Transverse colon (tissue), 4 donors: ENCODE measurements at regions not wholly inside any gene's neighbourhood (a gene's known extent, or its start where the extent isn't known, plus 50 kb on each side); places are given as distances from the start of the nearest gene placed in this dataset.

Experiments used
- DNase-seq: peaks from one replicate; pipeline ENCODE4 v3.0.0-alpha.2; 2019
- H3K27ac ChIP-seq, 4 donors: fragments of 200-600 bp; sonication (generic); 2 replicates each; pipeline ENCODE4 v1.5.1; 2016 to 2018; ENCODE audit warnings: inconsistent platforms in 4 of 4
- H3K27me3 ChIP-seq: fragments of 200-600 bp; sonication (generic); 2 replicates; pipeline ENCODE4 v1.5.1; 2017; ENCODE audit warnings: inconsistent platforms
- H3K36me3 ChIP-seq, 4 donors: fragments of 200-600 bp; sonication (generic); 2 replicates each; pipeline ENCODE4 v1.5.1; 2017 to 2019; ENCODE audit warnings: inconsistent platforms in 4 of 4
- H3K4me1 ChIP-seq, 4 donors: fragments of 200-600 bp; sonication (generic); 2 replicates each; pipeline ENCODE4 v1.5.1; 2017 to 2020; ENCODE audit warnings: inconsistent platforms in 4 of 4
- H3K4me3 ChIP-seq, 4 donors: fragments of 200-600 bp; sonication (generic); 1 replicate in 1 of 4; 2 replicates in 3 of 4; pipeline versions ENCODE4 v1.5.1 to v1.6.1; 2017 to 2019; ENCODE audit warnings: inconsistent platforms in 4 of 4
- H3K9me3 ChIP-seq, 2 donors: fragments of 200-600 bp; sonication (generic); 2 replicates each; pipeline ENCODE4 v1.5.1; 2017 to 2019; ENCODE audit warnings: inconsistent platforms in 2 of 2
- CTCF ChIP-seq, 5 experiments: fragments of 200-600 bp in 3 of 5; fragments of 450-650 bp in 2 of 5; sonication (generic) in 3 of 5; IDR thresholded peaks; 1 replicate in 2 of 5; 2 replicates in 3 of 5; pipeline ENCODE4 v1.5.1; 2016 to 2017; ENCODE audit warnings: antibody characterized with exemption in 5 of 5, inconsistent platforms in 3 of 5, mild to moderate bottlenecking in 2 of 5, moderate library complexity in 1 of 5
- EP300 ChIP-seq: sonication (generic); formaldehyde crosslinking; IDR thresholded peaks from one replicate; pipeline ENCODE4 v1.6.1; 2017; ENCODE audit warnings: antibody characterized with exemption, low read depth
- POLR2A ChIP-seq: fragments of 450-650 bp; IDR thresholded peaks from one replicate; pipeline ENCODE4 v1.6.1; 2016; ENCODE audit warnings: antibody characterized with exemption, mild to moderate bottlenecking, moderate library complexity
- POLR2AphosphoS5 ChIP-seq, 3 donors: sonication (generic); formaldehyde crosslinking; IDR thresholded peaks; one replicate each; pipeline ENCODE4 v1.6.1; 2016; ENCODE audit warnings: antibody characterized with exemption in 3 of 3
- WGBS, 2 donors: methylation state at CpG; one replicate each; pipeline ENCODE4 v1.1.5; 2018; ENCODE audit warnings: low coverage in 1 of 2; 5-methylcytosine and 5-hydroxymethylcytosine counted together
- in situ Hi-C, 4 donors: fragments of 200-750 bp; cut with MboI; loops; one replicate each; pipeline versions ENCODE4 v1.15.0 to v1.15.1; 2017; ENCODE audit warnings: low sequenced_read_pairs in 3 of 4, low pct_ligation_motif_present in 1 of 4, low pct_unique_long_range_greater_than_20kb in 1 of 4
- intact Hi-C: fragments of 100-400 bp; cut with DNase I; formaldehyde crosslinking; loops from one replicate; pipeline ENCODE4 v1.15.1; 2023; ENCODE audit warnings: low total_unique reads

- no peak for TF ChIP-seq CTCF (IDR thresholded peaks at IDR 0.05)
- TF ChIP-seq POLR2A: no peak
- TF ChIP-seq EP300: no peak
- TF ChIP-seq POLR2AphosphoS5 (IDR thresholded peaks at IDR 0.05): no peak
- Histone ChIP-seq H3K27me3 (no peaks in the 10 kb centered on the region), H3K9me3 (no peaks in the 10 kb centered on the region), H3K4me1 (no peaks in the 10 kb centered on the region), H3K36me3 (no peaks in the 10 kb centered on the region), H3K4me3 (no peak overlapping the region), H3K27ac (no peak overlapping the region)
- no peak for DNase-seq
- WGBS, 2 donors: 84% methylated on average over 9 of the region's 9 CpGs; no CpG with 5 or more reads in 1 of the 2 donors
- intact Hi-C loops: no loop called here
- in situ Hi-C loops: no loop called here
These were observed 529.2 kb upstream of the KLHL29 start for GRCh38 chr2:22855761-22856184.

- DNase-seq: no peak
- Histone ChIP-seq H3K9me3 (no peaks in the 10 kb centered on the region), H3K27ac (no peak overlapping the region), H3K27me3 (no peaks in the 10 kb centered on the region), H3K4me1 (no peaks in the 10 kb centered on the region), H3K36me3 (no peaks in the 10 kb centered on the region), H3K4me3 (no peak overlapping the region)
- in situ Hi-C loops (no loop called here), intact Hi-C loops (no loop called here)
- WGBS, 2 donors: 33 to 58% methylated on average over 2 to 4 of the region's 4 CpGs
- no peak for TF ChIP-seq CTCF (IDR thresholded peaks at IDR 0.05)
- no peak for TF ChIP-seq POLR2AphosphoS5 (IDR thresholded peaks at IDR 0.05)
- TF ChIP-seq POLR2A: no peak
- TF ChIP-seq EP300: no peak
These were observed 517.0 kb upstream of the KLHL29 start for GRCh38 chr2:22867973-22868372.

- TF ChIP-seq EP300: no peak
- TF ChIP-seq POLR2AphosphoS5 (IDR thresholded peaks at IDR 0.05): no peak
- no peak for TF ChIP-seq CTCF (IDR thresholded peaks at IDR 0.05)
- no peak for TF ChIP-seq POLR2A
- WGBS, 2 donors: 88 to 100% methylated on average over 2 of the region's 2 CpGs
- intact Hi-C loops (no loop called here), in situ Hi-C loops (no loop called here)
- H3K27ac ChIP-seq: no peak overlapping the region
- H3K4me1 ChIP-seq: no peaks in the 10 kb centered on the region
- H3K36me3 ChIP-seq: no peaks in the 10 kb centered on the region
- no peak for DNase-seq
- no peaks in the 10 kb centered on the region for H3K9me3 ChIP-seq
- no peaks in the 10 kb centered on the region for H3K27me3 ChIP-seq
- H3K4me3 ChIP-seq: no peak overlapping the region
These were observed 506.9 kb upstream of the KLHL29 start for GRCh38 chr2:22878121-22878520.

- no peak for DNase-seq
- H3K4me1 ChIP-seq: no peaks in the 10 kb centered on the region
- intact Hi-C loops: no loop called here
- H3K4me3 ChIP-seq: no peak overlapping the region
- WGBS, 2 donors: 80 to 86% methylated on average over 11 to 13 of the region's 13 CpGs
- H3K36me3 ChIP-seq: no peaks in the 10 kb centered on the region
- TF ChIP-seq EP300 (no peak), POLR2A (no peak), CTCF (IDR thresholded peaks at IDR 0.05) (no peak), POLR2AphosphoS5 (IDR thresholded peaks at IDR 0.05) (no peak)
- H3K9me3 ChIP-seq: no peaks in the 10 kb centered on the region
- no peaks in the 10 kb centered on the region for H3K27me3 ChIP-seq
- no peak overlapping the region for H3K27ac ChIP-seq
- in situ Hi-C loops: no loop called here
These were observed 505.7 kb upstream of the KLHL29 start for GRCh38 chr2:22879009-22879863.
